Omental fat pad (tissue), 3 donors: ENCODE measurements at regions not wholly inside any gene's neighbourhood (a gene's known extent, or its start where the extent isn't known, plus 50 kb on each side); places are given as distances from the start of the nearest gene placed in this dataset.

Experiments used
- ATAC-seq: fragments of 150-250 bp; one replicate; pipeline ENCODE4 v1.9.1; 2016; ENCODE audit warnings: mild to moderate bottlenecking, moderate library complexity; ENCODE audit not compliant: low FRiP score
- DNase-seq: peaks from one replicate; pipeline ENCODE4 v3.0.0-alpha.2; 2019; ENCODE audit warnings: low spot score
- CTCF ChIP-seq, 3 donors: fragments of 450-650 bp; IDR thresholded peaks; one replicate each; pipeline ENCODE4 v1.5.1; 2016 to 2017; ENCODE audit warnings: antibody characterized with exemption in 3 of 3, mild to moderate bottlenecking in 3 of 3, moderate library complexity in 2 of 3

GRCh38 chr2:199015072-199015471 lies 442.7 kb downstream of the SATB2 start:
- DNase-seq, result no peak
- ATAC-seq, result no peak
- no peak for TF ChIP-seq CTCF (IDR thresholded peaks at IDR 0.05)

- DNase-seq (no peak), ATAC-seq (no peak)
- TF ChIP-seq CTCF (IDR thresholded peaks at IDR 0.05), result no peak
Observed at GRCh38 chr2:199014226-199014625, 443.5 kb downstream of the SATB2 start.

GRCh38 chr2:199011908-199012307 lies 445.8 kb downstream of the SATB2 start:
- DNase-seq (no peak), ATAC-seq (no peak)
- TF ChIP-seq CTCF (IDR thresholded peaks at IDR 0.05), result no peak

- DNase-seq (no peak), ATAC-seq (no peak)
- TF ChIP-seq CTCF (IDR thresholded peaks at IDR 0.05), result no peak
Observed at GRCh38 chr2:198994678-198995077, 463.1 kb downstream of the SATB2 start.

DNA sequence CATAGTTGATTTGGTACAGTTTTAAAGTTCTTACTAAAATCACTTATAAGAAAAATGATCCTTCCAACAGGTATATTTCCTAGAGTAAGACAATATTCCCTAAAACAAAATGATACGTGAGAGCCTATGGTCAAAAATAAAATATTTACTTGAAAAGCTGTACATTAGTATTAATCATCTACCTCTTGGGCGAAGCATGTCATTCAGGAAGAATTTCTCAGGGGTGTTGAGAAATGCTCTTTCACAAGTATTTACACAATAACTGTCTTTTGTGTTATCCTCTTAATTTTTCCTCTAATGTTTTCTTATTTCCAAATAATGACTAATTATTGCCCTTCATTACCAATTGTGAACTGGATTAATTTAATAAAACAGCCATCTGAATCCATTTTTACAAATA lies 466.3 kb downstream of the SATB2 start:
- TF ChIP-seq CTCF (IDR thresholded peaks at IDR 0.05), result no peak
- ATAC-seq (no peak), DNase-seq (no peak)

DNA sequence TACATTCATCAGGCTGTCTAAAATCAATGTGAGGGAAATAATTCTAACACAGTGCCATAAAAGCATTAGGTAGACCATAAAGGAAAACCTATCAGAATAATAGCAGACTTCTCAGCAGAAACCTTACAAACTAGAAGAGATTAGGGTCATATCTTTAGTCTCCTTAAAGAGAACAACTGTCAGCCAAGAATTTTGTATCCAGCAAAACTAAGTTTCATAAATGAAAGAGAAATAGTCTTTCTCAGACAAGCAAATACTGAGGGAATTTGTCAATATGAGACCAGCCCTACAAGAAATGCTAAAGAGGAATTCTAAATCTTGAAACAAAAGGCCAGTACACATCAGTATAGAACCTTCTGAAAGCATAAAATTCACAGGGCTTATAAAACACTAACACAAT lies 482.0 kb downstream of the SATB2 start:
- no peak for ATAC-seq
- DNase-seq, result no peak
- no peak for TF ChIP-seq CTCF (IDR thresholded peaks at IDR 0.05)

- DNase-seq, result no peak
- TF ChIP-seq CTCF (IDR thresholded peaks at IDR 0.05), result no peak
- ATAC-seq, result no peak
Observed at GRCh38 chr2:198973785-198974184, 484.0 kb downstream of the SATB2 start.
